ENCODE measurements at regions not wholly inside any gene's neighbourhood (a gene's known extent, or its start where the extent isn't known, plus 50 kb on each side); places are given as distances from the start of the nearest gene placed in this dataset.

DNA sequence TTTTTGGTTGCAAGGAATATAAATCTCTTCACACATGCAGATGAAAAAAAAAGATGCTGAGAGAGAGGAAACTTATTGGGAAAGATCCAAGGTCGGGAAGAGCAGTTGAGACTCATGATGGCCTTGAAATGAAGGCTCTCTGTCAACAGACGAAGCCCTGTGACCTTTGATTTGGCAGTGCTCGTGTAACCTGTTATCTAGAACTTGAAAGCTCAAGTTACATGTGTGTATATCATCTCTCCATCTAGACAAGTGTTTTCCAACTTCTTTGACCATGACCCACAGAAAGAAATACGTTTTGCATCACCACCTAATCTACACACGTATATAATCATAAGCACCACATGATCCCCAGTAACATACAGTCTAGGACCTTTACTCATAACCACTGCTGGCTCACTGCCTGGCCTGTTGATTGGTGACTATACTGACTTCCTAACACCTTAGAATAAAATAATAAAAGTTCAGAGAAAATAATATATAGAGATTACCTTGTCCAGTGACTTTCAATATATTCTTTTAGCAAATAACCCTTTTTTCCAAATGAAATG lies 319.0 kb upstream of the PKDCC start:
- TF ChIP-seq, protein P1, sequence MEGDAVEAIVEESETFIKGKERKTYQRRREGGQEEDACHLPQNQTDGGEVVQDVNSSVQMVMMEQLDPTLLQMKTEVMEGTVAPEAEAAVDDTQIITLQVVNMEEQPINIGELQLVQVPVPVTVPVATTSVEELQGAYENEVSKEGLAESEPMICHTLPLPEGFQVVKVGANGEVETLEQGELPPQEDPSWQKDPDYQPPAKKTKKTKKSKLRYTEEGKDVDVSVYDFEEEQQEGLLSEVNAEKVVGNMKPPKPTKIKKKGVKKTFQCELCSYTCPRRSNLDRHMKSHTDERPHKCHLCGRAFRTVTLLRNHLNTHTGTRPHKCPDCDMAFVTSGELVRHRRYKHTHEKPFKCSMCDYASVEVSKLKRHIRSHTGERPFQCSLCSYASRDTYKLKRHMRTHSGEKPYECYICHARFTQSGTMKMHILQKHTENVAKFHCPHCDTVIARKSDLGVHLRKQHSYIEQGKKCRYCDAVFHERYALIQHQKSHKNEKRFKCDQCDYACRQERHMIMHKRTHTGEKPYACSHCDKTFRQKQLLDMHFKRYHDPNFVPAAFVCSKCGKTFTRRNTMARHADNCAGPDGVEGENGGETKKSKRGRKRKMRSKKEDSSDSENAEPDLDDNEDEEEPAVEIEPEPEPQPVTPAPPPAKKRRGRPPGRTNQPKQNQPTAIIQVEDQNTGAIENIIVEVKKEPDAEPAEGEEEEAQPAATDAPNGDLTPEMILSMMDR (IDR thresholded peaks at IDR 0.05; ENCODE audit: insufficient read depth, low read depth, low read length), result no peak
- TF ChIP-seq EZH2 (IDR thresholded peaks at IDR 0.05; ENCODE audit: insufficient read depth, low read length), result no peak

Measured in astrocyte (in vitro differentiated cells and primary cell).